Heart left ventricle (tissue), 13 donors: ENCODE measurements at regions not wholly inside any gene's neighbourhood (a gene's known extent, or its start where the extent isn't known, plus 50 kb on each side); places are given as distances from the start of the nearest gene placed in this dataset.

Experiments used
- CTCF ChIP-seq, 12 donors: fragments of 200-600 bp; sonication (generic) in 4 of 12; IDR thresholded peaks; one replicate each; pipeline versions ENCODE4 v1.5.0 to v1.8.0; 2018 to 2022; ENCODE audit warnings: antibody characterized with exemption in 12 of 12, mild to moderate bottlenecking in 5 of 12
- POLR2A ChIP-seq, 2 donors: fragments of 450-650 bp; IDR thresholded peaks; one replicate each; pipeline ENCODE4 v1.6.1; 2017; ENCODE audit warnings: antibody characterized with exemption in 2 of 2, mild to moderate bottlenecking in 2 of 2, moderate library complexity in 2 of 2
- donor health status: ischemic (EF 13 %, LVEDD 7.1; RV severe dilation, severe dysfunction).
- donor health status: DM: no; HTN: yes; CAD: no.
- donor health status: DM: no; HTN: no; CAD: no.
- donor health status: ischemic (EF 25% LVEDD 6.9; RV normal size, moderate dysfunction).
- donor health status: ischemic (EF 25% LVEDD 5.7; RV mildly dilated, moderate dysfunction).
- donor health status: ischemic (EF 35%, LVEDD 5.7; RV mildly dilated, moderate dysfunction).
- donor health status: nonischemic (EF 11% LVEDD 7.7; RV severe dilation, severe dysfunction).
- donor health status: DM: yes; HTN: yes; CAD: no.
- donor health status: PGD.
- donor health status: ischemic (EF 29% LVEDD 5.4; RV normal size, mild dysfunction).
- donor health status: nonischemic (EF 23%, LVEDD 6.1; RV moderate dilation, normal function).

GRCh38 chr6:40909811-40910210 is 129.2 kb downstream of the UNC5CL start:
- no peak for TF ChIP-seq CTCF (IDR thresholded peaks at IDR 0.05)
- TF ChIP-seq POLR2A (IDR thresholded peaks at IDR 0.05): no peak
